ENCODE measurements at regions not wholly inside any gene's neighbourhood (a gene's known extent, or its start where the extent isn't known, plus 50 kb on each side); places are given as distances from the start of the nearest gene placed in this dataset.

DNA sequence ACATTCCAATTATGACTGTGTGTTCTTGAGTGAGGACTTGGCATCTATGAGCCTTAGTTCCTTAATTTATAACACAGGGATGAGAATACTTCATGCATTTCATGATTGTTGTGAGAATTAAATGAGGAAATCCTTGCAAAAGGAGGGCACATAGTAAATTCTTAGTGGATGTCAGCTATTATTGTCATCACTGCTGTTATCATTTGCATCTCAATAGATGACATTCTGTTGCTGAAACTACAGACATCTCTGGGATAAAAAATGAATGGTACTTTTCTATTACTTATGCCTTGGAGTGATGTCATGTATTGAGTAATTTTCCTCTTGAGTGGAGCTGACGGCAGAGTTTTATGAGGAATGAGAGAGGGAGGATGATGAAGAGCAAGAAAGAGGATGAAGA, 184.4 kb upstream of the CDH11 start:
- no peak for DNase-seq

DNA sequence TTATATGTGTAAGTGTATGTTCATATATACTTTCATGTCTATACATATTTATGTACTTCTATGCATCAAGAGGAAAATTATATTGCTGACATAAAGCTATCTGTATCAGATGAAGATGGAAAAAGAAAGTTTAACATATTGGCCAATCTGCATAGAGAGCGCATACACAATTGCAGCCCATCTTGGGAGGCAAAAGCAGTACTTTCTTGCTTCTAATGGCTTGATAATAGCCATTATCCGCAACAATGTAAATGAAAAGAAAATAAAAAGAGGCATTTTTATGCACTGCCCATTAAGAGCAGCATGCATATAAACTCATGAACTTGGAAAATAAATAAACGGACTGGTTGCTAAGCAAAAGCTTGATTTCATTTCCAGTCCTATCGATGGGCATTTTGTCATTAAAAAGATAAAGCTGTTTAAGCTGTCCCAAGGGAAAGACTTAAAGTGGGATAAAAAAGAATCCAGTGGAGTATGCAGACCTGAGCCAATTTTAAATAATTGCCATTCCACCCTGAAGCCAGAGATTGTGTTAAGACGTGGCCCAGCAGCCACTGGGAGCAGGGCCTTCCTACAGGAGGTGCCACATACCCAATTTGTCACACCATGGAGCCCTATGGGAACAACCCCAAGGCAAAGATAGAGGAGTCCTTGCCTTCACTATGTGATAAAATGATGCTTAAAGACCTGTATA, 183.6 kb upstream of the CDH11 start:
- no peak for DNase-seq

DNA sequence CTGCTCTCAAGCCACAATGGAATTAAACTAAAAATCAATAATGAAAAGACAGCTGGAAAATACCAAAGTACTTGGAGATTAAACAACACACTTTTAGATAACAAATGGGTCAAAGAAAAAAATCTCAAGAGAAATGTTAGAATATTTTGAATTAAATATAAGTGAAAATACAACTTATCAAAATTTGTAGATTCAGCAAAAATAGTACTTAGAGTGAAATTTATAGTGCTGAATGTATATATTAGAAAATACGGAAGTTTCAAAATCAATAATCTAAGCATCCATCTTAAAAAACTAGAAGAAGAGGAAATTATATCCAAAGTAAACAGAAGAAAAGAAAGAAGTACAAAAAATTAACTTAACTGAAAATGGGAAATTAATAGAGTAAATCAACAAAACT, 179.2 kb upstream of the CDH11 start:
- no peak for DNase-seq

DNA sequence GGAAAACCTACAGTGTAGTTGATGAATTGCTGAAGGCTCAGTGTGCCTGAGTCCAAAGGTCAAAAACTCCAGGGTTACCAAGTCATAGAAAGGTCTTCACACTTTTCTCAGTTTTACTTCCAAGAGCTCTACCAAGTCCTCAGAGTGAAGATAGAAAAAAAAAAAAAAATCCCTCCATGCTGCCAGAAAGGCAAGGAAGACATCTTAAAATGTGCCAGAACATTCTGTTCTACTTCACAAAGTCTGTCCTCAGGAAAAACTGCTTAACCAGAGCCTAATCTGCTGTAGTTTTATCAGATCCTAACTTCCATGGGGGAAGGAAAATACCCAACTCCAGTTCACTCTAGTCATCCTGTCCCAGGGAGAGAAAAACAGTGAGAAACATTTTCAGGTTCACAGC, 175.6 kb upstream of the CDH11 start:
- DNase-seq, result no peak

DNA sequence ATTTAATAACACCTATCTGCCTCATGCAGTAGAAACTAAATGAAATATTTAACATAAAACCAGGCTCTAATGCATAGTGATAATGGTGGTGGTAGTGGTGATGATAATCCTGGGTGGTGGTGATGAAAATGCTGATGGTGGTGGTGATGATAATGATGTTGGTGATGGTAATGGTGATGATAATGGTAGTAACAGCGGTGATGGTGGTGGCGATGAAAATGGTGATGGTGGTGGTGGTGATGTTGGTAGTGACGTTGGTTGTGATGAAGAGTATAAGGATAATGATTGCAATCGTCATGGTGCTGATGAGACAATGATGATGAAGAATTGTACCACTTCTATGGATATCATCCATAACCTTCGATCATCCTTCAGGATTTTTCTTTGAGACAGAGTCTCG, 173.7 kb upstream of the CDH11 start:
- no peak for DNase-seq

DNA sequence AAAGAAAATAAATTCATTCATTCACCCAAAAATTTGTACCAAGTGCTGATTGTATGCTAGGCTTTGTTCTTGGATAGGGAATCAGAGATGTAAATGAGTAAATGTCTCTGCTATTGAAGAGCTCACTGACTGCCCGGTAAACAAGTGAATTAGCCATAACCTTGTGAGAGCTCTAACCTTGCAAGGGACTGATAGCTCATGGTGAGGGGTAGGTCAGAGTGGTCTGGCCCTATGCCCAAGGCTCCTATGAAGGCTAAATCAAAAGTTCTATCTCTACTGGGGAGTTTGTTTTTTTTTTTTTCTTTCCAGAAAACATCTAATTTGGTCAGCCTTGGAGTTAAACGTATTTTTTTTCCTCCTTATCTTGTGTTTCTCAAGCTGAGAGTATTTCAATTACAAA, 172.8 kb upstream of the CDH11 start:
- DNase-seq, result no peak

DNA sequence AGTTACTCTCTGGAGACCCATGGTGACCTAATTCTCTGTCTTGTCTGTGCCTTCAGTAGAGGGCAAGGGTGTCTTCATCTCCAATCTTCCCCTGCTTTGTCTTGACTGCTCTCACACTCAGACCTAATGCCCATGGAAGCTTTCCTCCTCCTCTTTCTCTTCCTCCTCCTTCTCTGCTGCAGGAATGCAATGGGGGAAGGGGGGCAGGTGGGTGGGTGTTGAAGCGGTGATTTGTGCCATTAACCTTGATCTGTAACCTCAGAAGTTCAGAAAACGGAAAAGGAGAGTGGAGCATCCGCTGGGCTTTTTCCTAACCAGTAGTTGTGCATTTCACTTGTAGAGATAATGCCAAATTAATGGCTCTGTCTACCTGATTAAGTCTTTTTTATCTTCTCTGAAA, 172.3 kb upstream of the CDH11 start:
- no peak for DNase-seq

DNA sequence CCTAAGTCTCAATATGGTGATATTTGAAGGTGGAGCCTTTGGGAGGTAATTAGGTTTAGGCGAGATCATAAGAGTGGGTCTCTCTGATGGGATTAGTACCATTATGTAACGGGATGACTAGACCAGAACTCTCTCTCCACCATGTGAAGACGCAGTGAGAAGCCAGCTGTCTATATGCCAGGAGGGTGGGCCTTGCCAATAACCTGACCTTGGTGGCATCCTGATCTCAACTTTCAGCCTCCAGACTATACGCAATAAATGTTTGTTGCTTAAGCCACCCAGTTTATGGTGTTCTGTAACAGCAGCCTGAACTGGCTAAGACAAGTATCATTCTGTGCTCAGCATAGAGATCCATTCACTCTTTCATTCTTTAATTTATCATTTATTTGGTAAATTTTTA, 167.2 kb upstream of the CDH11 start:
- no peak for DNase-seq

DNA sequence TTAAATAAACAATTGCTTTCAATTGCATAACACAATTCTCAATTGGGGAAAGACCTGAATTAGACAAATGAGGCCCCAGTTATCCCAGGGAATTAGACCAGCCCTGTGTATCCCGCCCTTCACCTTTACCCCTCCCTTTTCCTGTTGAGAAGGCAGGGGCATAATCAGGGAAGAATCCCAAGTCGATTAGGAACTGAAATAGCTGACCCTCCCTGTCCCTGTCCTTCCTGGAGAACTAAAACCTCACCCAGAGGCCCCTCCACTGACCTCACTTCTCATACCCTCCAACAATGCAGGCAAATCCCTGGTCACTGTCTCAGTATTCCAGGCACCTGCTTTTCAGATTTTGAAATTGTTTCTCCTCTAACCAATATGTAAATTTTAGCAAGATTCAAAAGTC, 165.4 kb upstream of the CDH11 start:
- DNase-seq, result no peak

DNA sequence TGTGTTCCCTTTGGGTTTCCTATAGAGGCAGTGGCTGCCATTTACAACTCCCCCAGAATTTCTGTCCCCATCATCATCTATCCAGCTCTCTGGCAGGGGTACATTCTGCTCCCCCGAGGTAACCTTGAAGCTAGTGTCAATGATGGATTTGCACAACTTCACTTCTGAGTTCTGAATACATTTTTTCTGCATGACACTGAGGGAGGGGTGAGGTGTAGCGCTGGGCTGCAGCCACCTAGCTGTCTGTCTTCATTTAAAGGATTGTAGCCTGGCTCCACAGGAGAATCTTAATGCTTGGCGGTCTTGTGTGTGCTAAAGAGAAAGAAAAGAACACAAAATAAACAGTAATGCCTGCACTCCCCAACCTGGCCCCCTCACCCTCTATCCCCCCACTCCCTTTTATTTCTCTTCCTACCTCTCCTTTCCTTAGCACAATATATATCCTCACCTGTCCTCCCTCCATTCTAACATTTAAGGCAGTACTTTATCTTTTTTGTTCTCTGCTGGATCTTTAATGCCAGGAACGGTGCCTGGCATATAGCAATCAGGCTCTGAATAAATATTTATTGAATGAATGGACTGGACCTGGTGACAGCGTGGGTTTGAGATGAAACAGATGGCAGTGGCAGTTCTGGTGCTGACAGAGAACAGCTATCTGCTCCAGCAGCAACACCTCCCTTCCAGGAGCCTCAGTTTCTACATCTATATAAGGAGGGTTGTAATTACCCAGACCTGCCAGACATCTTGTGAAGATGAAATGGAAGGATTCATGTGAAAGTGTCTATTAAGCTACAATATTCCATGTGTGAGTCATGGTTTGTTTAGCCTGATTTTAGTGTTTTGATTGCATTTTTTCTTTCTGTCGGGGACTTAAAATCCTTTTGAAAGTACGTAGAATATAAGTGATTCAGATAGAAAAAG, 163.5 kb upstream of the CDH11 start:
- DNase-seq, result no peak

DNA sequence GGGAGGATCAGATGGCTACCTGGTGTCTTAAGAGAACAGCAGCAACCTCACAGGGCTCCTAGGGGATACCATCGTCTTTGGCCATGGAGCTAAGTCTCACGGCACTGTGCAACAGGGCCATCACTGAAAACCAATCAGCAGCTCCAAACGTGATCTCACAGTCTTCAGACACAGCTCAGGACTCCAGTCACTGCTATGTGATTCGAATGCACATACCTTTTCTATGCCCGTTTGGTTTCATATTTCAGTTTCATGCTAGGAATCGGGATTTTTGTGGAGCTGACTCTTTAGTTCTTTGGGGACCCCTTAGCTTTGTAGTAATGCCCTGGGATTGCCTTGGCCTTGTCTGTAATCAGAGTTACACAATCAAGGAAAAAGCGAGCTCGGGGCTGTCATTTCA, 162.8 kb upstream of the CDH11 start:
- no peak for DNase-seq

DNA sequence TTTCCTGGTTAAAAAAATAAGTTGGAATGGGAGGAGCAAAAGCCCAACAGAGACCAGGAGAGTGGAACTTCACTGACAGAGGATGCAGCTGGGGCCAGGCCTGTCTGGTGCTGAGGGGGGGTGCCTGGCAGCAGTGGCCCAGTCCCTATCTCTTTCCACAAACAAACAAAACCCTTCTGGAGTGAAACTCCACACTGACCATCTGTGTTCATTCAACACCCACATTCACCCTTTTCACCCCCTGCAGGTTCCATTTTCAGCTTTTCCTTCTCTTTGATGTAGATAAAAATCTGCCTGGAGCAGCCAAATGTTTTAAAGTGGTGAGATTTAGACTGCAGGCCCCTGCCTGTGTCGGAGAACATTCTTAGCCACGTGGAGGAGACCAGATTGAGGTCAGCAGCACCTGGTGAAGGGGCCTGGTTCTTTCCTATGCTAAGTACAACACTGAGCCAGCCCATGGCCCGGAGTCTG, 161.4 kb upstream of the CDH11 start:
- DNase-seq, result no peak

DNA sequence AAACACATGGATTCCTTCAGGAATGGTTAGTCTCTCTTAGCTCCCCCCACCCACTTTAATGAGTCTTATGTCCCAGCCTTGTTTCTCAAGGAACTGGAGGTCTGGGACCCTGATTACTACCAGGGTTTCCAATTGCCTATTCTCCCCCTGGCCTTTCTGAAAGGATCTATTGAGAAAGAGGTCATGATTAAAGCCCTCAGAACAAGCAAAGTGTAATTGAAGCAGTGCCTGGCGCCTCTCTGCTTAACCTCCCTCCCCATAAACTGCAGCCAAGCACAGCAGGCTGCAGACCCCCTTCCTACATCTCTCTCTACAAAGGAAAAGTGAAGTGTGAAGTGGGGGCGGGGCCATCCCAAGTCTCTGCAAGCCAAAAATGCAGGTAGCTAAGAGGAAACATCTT, 159.7 kb upstream of the CDH11 start:
- DNase-seq, result no peak

DNA sequence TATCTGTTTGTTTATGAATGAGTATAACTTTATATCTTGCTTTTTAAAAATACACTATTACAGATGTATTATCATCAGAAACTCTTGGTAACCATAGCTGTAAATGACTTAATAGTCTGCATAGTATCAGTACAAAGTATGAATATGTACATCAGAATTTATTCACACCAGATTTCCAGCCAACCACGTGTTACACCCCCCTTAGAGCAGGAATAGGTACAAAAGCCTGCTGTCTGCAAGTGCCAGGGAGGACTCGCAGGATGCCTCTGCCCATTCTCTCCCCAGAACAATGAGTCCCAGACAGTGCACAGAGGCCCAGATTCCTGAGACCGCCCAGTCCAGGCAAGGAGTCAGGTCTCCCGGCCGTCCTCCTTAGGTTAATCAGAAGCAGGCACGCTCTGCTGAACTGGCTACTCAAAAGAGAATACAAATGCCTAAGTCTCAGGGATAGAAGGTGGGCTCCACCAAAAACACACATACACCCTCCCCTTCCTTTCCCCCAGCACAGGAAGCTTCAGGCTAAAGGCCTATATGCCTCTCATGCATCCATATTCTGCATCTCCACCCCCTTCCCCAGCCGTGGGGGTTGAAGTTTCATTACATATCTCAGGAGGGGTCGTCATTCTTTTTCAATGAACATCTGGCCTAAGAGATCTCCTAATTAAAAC, 159.1 kb upstream of the CDH11 start:
- no peak for DNase-seq

DNA sequence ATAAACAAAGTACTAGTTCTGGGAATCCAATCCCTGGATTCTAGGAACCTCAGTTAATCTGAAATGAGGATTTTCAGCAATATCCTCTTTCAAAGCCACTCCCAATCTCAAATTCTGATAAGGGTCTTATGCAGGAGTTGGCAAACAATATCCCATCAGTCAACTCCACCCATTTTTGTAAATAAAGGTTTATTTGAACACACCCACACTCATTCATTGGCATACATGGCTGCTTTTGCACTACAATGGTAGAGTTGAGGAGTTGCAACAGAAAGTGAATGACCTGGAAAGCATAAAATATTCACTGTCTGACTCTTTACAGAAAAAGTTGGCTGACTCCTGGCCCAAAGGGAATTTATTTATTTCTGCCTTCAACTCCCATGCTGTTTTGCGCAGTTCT, 157.7 kb upstream of the CDH11 start:
- DNase-seq, result no peak

DNA sequence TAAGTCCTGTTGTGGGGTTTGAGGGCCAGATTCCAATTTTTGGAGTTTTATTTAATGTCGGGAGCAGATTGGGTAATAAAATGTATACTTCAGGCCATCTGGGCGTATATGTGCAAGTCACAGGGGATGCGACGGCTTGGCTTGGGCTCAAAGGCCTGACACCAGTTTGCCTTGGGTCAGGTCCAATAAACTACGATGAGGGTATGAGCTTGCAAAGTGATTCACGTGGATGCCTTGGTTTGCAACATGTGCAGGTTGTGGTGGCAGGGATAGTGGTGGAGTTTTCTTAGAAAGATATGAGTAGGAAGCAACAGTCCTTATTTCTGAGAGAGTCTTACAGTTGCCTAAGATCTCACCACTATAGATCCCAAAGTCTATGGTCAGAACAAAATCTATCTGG, 157.0 kb upstream of the CDH11 start:
- no peak for DNase-seq

DNA sequence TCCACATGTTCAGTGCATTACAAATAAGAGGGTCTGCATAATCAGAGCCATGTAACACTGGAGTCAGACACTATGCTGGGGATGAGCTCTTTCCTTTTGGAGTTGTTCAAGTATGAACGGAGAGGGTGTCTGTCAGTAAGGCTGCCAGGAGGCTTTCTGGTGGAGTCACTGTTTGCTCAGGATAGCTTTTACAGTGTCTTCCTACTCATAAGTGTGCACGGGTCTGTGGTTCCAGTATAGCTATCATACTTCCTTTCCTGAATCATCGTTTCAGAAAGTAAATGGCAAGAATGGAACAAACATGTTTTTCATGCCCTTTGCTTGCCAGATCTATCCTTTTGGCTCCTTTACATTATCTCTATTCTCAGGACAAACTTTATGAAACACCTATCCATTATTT, 152.7 kb upstream of the CDH11 start:
- DNase-seq, result no peak

DNA sequence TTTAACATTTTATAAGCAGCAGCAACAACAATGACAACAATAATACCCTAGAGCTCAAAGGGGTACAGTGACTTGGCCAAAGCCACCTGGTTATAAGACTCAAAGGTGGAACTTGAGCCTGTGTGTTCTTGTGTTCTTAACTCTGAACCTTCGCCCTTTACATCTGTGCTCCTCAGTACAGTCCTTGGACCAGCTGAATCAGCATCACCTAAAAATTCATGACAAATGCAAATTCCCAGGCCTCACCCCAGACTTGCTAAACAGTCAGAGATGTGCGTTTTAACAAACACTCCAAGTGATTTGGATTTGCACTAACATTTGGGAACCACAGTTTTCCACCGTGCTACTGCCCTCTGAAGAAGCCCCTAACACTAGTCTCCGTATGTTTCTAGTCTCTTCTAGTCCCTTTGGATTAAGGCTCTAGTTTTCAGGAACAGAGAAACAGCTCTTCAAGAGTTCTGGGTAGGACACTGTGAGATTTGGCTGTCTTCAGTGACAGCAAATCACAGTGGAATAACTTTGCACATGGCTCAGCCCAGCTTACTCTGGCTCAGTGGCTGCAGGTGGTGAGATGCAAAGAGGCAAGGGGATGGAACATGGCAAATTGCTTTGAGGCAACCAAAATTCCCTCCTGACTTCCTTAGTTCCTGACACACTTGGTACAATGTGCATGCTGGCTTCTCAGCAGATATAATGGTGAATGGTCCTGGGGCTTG, 151.0 kb upstream of the CDH11 start:
- no peak for DNase-seq

DNA sequence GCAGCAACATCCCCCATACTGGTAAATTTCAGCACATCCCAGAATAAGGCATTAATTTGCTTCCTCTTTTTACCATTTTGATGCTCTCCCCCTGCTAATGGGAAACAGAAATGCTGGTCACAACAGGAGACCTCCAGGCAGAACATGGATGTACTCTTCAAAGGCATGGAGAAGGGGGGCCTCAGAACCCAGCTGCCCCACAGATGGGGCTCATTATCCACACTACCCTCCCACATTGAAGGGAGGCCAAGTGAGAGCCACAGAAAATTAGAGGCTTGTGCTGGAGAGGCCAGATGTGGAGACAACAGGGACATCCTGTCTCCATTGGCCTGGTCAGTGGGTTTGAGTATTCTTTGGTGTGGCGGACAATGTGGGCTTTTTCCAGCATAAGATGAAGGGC, 150.1 kb upstream of the CDH11 start:
- DNase-seq, result no peak

DNA sequence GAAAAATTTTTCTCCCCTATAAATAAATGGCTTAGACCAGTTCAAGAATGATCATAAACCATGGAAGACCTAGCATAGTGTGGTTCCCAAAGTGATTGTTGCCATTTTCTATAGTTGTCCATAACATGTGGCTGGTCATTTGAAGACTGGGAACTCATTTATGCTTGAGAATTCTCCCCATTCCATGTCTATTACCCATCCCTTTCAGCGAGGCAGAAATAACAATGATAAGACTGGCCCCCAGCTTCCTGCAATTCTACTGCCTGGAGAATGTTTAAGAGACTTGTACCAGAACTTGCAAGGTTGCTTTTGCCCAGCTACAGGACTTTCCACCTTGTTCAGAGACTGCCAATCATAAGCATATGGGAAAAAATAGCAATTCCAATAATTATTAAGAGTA, 146.5 kb upstream of the CDH11 start:
- no peak for DNase-seq

DNA sequence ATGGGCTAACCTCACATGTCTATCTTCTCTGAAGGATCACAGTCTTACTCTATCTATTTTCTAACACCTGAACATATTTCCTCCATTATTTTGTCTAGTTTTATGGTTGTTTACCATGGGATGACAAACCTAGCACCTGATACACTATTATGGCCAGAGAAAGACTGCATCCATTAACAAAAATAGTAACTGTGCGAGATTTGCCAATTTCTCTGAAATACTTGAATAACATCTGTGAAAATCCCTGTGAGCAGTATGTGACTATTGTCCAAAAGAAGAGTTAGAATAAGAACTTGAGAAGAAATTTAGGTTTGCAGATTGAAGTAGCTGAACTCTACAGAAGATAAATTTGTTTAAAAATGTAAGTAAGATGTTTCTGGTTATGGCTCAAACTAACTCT, 142.0 kb upstream of the CDH11 start:
- no peak for DNase-seq

DNA sequence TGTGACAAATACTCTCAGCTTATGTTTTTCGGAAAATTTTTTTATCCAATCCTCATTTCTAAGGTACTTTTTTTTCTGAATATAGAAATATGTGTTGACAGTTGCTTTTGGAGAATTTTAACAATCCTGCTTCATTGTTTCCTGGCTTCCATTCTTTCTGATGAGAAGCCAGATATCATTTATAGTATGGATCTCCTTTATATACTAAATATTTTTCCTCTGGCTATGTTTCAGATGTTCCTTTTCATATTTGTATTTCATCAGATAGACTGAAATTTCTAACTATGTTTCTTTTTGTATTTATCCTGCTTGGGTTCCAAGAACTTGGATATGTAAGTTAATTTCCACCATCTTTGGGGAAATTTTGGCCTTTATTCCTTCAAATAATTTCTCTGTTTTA, 138.9 kb upstream of the CDH11 start:
- no peak for DNase-seq

DNA sequence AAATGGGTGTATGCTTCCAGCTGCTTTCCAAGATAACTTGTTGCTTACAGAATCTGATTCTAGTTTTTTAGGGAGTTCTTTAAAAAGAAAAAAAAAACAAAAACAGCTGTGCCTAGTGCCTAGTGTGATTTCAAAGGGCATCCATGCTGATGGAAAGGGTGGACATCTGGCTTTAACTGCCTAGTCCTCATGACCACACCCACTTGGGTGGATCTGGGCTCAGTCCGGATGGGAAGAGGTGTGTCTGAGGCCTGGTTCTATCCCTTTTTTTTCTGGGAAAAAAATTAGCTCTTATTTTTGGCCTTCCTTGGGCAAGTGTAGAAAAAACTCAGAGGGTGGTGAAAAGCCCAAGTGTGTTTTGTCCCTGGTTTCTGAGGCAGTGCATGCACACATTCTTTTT, 132.3 kb upstream of the CDH11 start:
- DNase-seq, result no peak
